ENCODE measurements at regions not wholly inside any gene's neighbourhood (a gene's known extent, or its start where the extent isn't known, plus 50 kb on each side); places are given as distances from the start of the nearest gene placed in this dataset.

DNA sequence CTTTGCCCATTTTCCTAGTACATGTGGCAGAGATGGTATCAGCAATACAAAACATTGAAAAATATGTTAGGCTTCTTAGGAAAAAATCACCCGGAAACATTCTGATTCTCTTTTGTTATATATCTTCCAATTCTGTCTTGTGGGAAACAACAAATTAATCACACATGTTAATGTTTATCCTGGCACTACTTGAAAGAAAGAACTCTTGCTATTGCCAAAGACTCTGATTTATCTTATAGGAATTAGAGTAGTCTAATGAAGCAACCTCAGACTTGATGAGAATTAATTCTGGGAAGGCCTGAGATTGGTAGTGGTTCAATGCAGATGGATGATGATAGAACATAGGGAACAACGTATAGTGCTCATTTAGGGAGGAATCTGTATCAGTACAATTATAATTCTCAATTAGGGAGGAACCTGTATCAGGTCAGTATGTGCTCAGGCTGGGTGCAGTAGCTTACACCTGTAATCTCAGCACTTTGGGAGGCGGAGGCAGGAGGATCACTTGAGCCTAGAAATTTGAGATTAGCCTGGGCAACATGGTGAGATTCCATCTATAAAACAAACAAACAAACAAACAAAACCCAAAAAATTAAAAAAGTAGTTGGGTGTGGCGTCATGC lies 50.7 kb downstream of the TAS2R16 start:
- Histone ChIP-seq H3K4me3 (ENCODE audit: low read length) (no peak overlapping the region), H3K4me1 (ENCODE audit: control insufficient read depth, insufficient read depth, low read length) (no peaks in the 10 kb centered on the region), H3K27ac (ENCODE audit: low read depth, low read length) (no peak overlapping the region), H3K9ac (ENCODE audit: extremely low read depth, low read length, poor library complexity, severe bottlenecking) (no peak overlapping the region), H3K36me3 (ENCODE audit: control insufficient read depth, insufficient read depth, low read length) (no peaks in the 10 kb centered on the region), H3K9me3 (ENCODE audit: control insufficient read depth, low read length) (no peaks in the 10 kb centered on the region), H3K27me3 (ENCODE audit: control insufficient read depth, insufficient read depth, low read length, poor library complexity, severe bottlenecking) (no peaks in the 10 kb centered on the region)
- Mint-ChIP-seq H3K9me3 (no peaks in the 10 kb centered on the region), H3K27ac (no peak overlapping the region), H3K36me3 (ENCODE audit: low read depth) (no peaks in the 10 kb centered on the region), H3K4me1 (no peaks in the 10 kb centered on the region), H3K4me3 (no peak overlapping the region), H3K27me3 (ENCODE audit: insufficient read depth) (no peaks in the 10 kb centered on the region)
- WGBS, 2 experiments (ENCODE audit: insufficient coverage in 1 of 2, insufficient read length in 1 of 2): 80 to 91% methylated on average over 2 to 4 of the region's 4 CpGs
- DNase-seq: no peak
- TF ChIP-seq, protein P1, sequence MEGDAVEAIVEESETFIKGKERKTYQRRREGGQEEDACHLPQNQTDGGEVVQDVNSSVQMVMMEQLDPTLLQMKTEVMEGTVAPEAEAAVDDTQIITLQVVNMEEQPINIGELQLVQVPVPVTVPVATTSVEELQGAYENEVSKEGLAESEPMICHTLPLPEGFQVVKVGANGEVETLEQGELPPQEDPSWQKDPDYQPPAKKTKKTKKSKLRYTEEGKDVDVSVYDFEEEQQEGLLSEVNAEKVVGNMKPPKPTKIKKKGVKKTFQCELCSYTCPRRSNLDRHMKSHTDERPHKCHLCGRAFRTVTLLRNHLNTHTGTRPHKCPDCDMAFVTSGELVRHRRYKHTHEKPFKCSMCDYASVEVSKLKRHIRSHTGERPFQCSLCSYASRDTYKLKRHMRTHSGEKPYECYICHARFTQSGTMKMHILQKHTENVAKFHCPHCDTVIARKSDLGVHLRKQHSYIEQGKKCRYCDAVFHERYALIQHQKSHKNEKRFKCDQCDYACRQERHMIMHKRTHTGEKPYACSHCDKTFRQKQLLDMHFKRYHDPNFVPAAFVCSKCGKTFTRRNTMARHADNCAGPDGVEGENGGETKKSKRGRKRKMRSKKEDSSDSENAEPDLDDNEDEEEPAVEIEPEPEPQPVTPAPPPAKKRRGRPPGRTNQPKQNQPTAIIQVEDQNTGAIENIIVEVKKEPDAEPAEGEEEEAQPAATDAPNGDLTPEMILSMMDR (conservative IDR thresholded peaks at IDR 0.05): no peak

DNA sequence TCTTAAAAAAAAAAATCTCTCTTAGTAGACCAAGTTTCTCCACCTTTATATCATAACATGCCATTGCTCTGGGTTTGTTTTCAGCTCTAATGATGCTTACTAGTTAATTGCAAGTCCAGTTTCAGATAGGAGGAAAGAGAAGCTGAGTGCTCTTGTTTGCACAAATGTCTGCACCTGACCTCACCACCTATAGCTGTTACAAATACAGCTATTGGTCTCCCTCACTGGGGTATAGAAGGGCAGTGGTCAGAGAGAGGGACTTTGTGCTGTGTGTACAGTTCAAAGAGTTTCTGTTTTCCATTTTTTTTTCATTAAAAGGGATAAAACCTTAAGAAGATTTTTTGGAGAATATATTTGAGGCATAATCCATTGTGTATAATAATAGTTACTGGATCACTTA lies 52.7 kb downstream of the TAS2R16 start:
- no peak for DNase-seq
- Mint-ChIP-seq H3K4me1 (no peaks in the 10 kb centered on the region), H3K27ac (no peak overlapping the region), H3K27me3 (ENCODE audit: insufficient read depth) (no peaks in the 10 kb centered on the region), H3K9me3 (no peaks in the 10 kb centered on the region), H3K4me3 (no peak overlapping the region), H3K36me3 (ENCODE audit: low read depth) (no peaks in the 10 kb centered on the region)
- Histone ChIP-seq H3K9ac (ENCODE audit: extremely low read depth, low read length, poor library complexity, severe bottlenecking) (no peak overlapping the region), H3K36me3 (ENCODE audit: control insufficient read depth, insufficient read depth, low read length) (no peaks in the 10 kb centered on the region), H3K27me3 (ENCODE audit: control insufficient read depth, insufficient read depth, low read length, poor library complexity, severe bottlenecking) (no peaks in the 10 kb centered on the region), H3K9me3 (ENCODE audit: control insufficient read depth, low read length) (no peaks in the 10 kb centered on the region), H3K27ac (ENCODE audit: low read depth, low read length) (no peak overlapping the region), H3K4me3 (ENCODE audit: low read length) (no peak overlapping the region), H3K4me1 (ENCODE audit: control insufficient read depth, insufficient read depth, low read length) (no peaks in the 10 kb centered on the region)
- TF ChIP-seq, protein P1 (conservative IDR thresholded peaks at IDR 0.05): no peak

DNA sequence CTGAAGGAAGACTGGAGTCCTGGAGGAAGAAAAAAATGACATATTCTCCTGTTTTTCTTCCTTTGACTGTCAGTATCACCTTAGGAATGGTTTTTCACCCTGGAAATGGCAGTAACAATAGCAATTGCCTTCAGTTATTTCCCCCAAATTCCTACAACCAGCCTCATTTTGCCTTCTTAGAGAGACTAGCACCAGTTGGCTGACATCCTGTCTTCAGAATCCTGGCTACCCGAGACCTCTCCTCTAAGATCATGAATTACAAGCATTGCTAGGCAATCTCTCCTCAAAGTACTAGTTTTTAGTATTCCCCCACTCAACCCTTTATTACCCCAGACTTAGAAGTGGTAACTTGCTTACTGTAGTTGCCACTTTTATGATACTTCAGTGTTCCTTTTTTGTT lies 53.4 kb downstream of the TAS2R16 start:
- Histone ChIP-seq H3K27ac (ENCODE audit: low read depth, low read length) (no peak overlapping the region), H3K9ac (ENCODE audit: extremely low read depth, low read length, poor library complexity, severe bottlenecking) (no peak overlapping the region), H3K36me3 (ENCODE audit: control insufficient read depth, insufficient read depth, low read length) (no peaks in the 10 kb centered on the region), H3K27me3 (ENCODE audit: control insufficient read depth, insufficient read depth, low read length, poor library complexity, severe bottlenecking) (no peaks in the 10 kb centered on the region), H3K4me3 (ENCODE audit: low read length) (no peak overlapping the region), H3K4me1 (ENCODE audit: control insufficient read depth, insufficient read depth, low read length) (no peaks in the 10 kb centered on the region), H3K9me3 (ENCODE audit: control insufficient read depth, low read length) (no peaks in the 10 kb centered on the region)
- no peak for DNase-seq
- peak overlapping the region; percentile 7 for H3K27ac Mint-ChIP-seq
- H3K9me3 Mint-ChIP-seq: no peaks in the 10 kb centered on the region
- H3K36me3 Mint-ChIP-seq (ENCODE audit: low read depth): no peaks in the 10 kb centered on the region
- 84 to 89% methylated on average over 1 of the region's 1 CpG for WGBS, 2 experiments (ENCODE audit: insufficient coverage in 1 of 2, insufficient read length in 1 of 2)
- no peaks in the 10 kb centered on the region for H3K4me1 Mint-ChIP-seq
- TF ChIP-seq, protein P1 (conservative IDR thresholded peaks at IDR 0.05): no peak
- H3K4me3 Mint-ChIP-seq: no peak overlapping the region
- no peaks in the 10 kb centered on the region for H3K27me3 Mint-ChIP-seq (ENCODE audit: insufficient read depth)
